GM23338 (cell line): ENCODE measurements at regions not wholly inside any gene's neighbourhood (a gene's known extent, or its start where the extent isn't known, plus 50 kb on each side); places are given as distances from the start of the nearest gene placed in this dataset.

Experiments used
- ATAC-seq: fragments of 200-7000 bp; cut with Tn5 transposase; 3 replicates; pipeline ENCODE4 v1.9.1; 2020
- DNase-seq: peaks from one replicate; pipeline ENCODE4 v3.0.0-alpha.2; 2015; ENCODE audit warnings: low spot score
- H2AFZ ChIP-seq: fragments of 200-600 bp; sonication (generic); 2 replicates; pipeline ENCODE4 v1.8.0; 2016; ENCODE audit warnings: antibody characterized with exemption, mild to moderate bottlenecking, moderate library complexity
- H3F3A ChIP-seq: fragments of 200-600 bp; sonication (generic); replicated peaks from 2 replicates; pipeline ENCODE4 v1.8.0; 2017; ENCODE audit warnings: antibody characterized with exemption, mixed run types, low read depth
- H3K27ac ChIP-seq: fragments of 200-600 bp; sonication (generic); 2 replicates; pipeline ENCODE4 v1.6.1; 2016; ENCODE audit warnings: low read depth
- H3K27me3 ChIP-seq: fragments of 200-600 bp; sonication (generic); 2 replicates; pipeline ENCODE4 v1.8.0; 2016; ENCODE audit warnings: mild to moderate bottlenecking, mixed run types, moderate library complexity; ENCODE audit not compliant: insufficient read depth
- H3K36me3 ChIP-seq: fragments of 200-600 bp; sonication (generic); 2 replicates; pipeline ENCODE4 v1.8.0; 2016; ENCODE audit warnings: mild to moderate bottlenecking; ENCODE audit not compliant: insufficient read depth
- H3K4me1 ChIP-seq: fragments of 200-600 bp; sonication (generic); 2 replicates; pipeline ENCODE4 v1.8.0; 2016; ENCODE audit warnings: mild to moderate bottlenecking, moderate library complexity; ENCODE audit not compliant: insufficient read depth
- H3K4me2 ChIP-seq: fragments of 200-600 bp; sonication (generic); 2 replicates; pipeline ENCODE4 v1.7.1; 2017; ENCODE audit warnings: mixed run types
- H3K4me3 ChIP-seq: fragments of 200-600 bp; sonication (generic); 2 replicates; pipeline ENCODE4 v1.6.1; 2016; ENCODE audit warnings: mixed run types
- H3K79me2 ChIP-seq: fragments of 200-600 bp; sonication (generic); replicated peaks from 2 replicates; pipeline ENCODE4 v1.8.0; 2017; ENCODE audit warnings: mild to moderate bottlenecking; ENCODE audit not compliant: insufficient read depth
- H3K9me2 ChIP-seq: fragments of 200-600 bp; sonication (generic); 2 replicates; pipeline ENCODE4 v1.8.0; 2017; ENCODE audit not compliant: insufficient read depth
- H4K20me1 ChIP-seq: fragments of 200-600 bp; sonication (generic); replicated peaks from 2 replicates; pipeline ENCODE4 v1.8.0; 2017; ENCODE audit warnings: mild to moderate bottlenecking; ENCODE audit not compliant: insufficient read depth
- H3K27ac Mint-ChIP-seq: 2 replicates; pipeline ENCODE4 v1.8.0; 2020; ENCODE audit warnings: inconsistent platforms, mild to moderate bottlenecking, moderate library complexity, mixed read lengths
- H3K27me3 Mint-ChIP-seq: 3 replicates; pipeline ENCODE4 v1.8.0; 2022; ENCODE audit warnings: low read depth, mild to moderate bottlenecking, moderate library complexity, mixed read lengths, inconsistent platforms; ENCODE audit not compliant: insufficient read depth, poor library complexity
- H3K36me3 Mint-ChIP-seq: 3 replicates; pipeline ENCODE4 v1.8.0; 2021; ENCODE audit warnings: low read depth, mild to moderate bottlenecking, inconsistent platforms, moderate library complexity, mixed read lengths
- H3K4me1 Mint-ChIP-seq: 3 replicates; pipeline ENCODE4 v1.8.0; 2020; ENCODE audit warnings: mild to moderate bottlenecking, inconsistent platforms, mixed read lengths
- H3K4me3 Mint-ChIP-seq: 3 replicates; pipeline ENCODE4 v1.8.0; 2021; ENCODE audit warnings: moderate library complexity, mild to moderate bottlenecking, inconsistent platforms, mixed read lengths
- H3K9me3 Mint-ChIP-seq: 3 replicates; pipeline ENCODE4 v1.8.0; 2020; ENCODE audit warnings: moderate library complexity, mild to moderate bottlenecking, inconsistent platforms, mixed read lengths
- CREB1 ChIP-seq: fragments of 250-450 bp; sonication (Bioruptor Pico); IDR thresholded peaks from 2 replicates; pipeline ENCODE4 v1.5.0; 2020; ENCODE audit warnings: low read depth, mild to moderate bottlenecking, moderate library complexity
- CTCF ChIP-seq, 2 experiments: fragments of 200-600 bp in 1 of 2; sonication (generic) in 1 of 2; conservative IDR thresholded peaks; 2 replicates each; pipeline versions ENCODE4 v1.5.1 to v1.6.1; 2016 to 2017; ENCODE audit warnings: antibody characterized with exemption in 2 of 2, low read depth in 2 of 2, mild to moderate bottlenecking in 2 of 2, moderate library complexity in 1 of 2
- EZH2 ChIP-seq: fragments of 200-600 bp; sonication (generic); IDR thresholded peaks from one replicate; pipeline ENCODE4 v1.8.0; 2017; ENCODE audit warnings: antibody characterized with exemption, mild to moderate bottlenecking, low read depth; ENCODE audit not compliant: unreplicated experiment
- EZH2phosphoT487 ChIP-seq: fragments of 200-600 bp; sonication (generic); IDR thresholded peaks from one replicate; pipeline ENCODE4 v1.8.1; 2018; ENCODE audit warnings: antibody characterized with exemption; ENCODE audit not compliant: unreplicated experiment
- NANOG ChIP-seq: IDR thresholded peaks from 2 replicates; pipeline ENCODE4 v1.6.1; 2016; ENCODE audit warnings: antibody characterized with exemption, borderline replicate concordance
- POLR2AphosphoS5 ChIP-seq: IDR thresholded peaks from 2 replicates; pipeline ENCODE4 v1.6.1; 2016; ENCODE audit warnings: antibody characterized with exemption, low read depth
- ZNF114 ChIP-seq: fragments of 250-450 bp; sonication (Bioruptor Pico); IDR thresholded peaks from 2 replicates; pipeline ENCODE4 v1.5.0; 2020; ENCODE audit warnings: mild to moderate bottlenecking, moderate library complexity
- ZNF331 ChIP-seq: fragments of 250-450 bp; sonication (Bioruptor Pico); IDR thresholded peaks from 2 replicates; pipeline ENCODE4 v1.5.0; 2020; ENCODE audit warnings: low read depth, mild to moderate bottlenecking, moderate library complexity
- TF ChIP-seq, protein P1 (sequence below): IDR thresholded peaks from 2 replicates; pipeline ENCODE4 v1.6.1; 2016; ENCODE audit warnings: antibody characterized with exemption
- TF ChIP-seq, protein P2 (sequence below): IDR thresholded peaks from one replicate; pipeline ENCODE4 v1.6.1; 2018; ENCODE audit warnings: antibody characterized with exemption; ENCODE audit not compliant: unreplicated experiment

GRCh38 chr15:69751147-69751546 is 298.5 kb downstream of the RPLP1 start:
- Histone ChIP-seq H3K27ac (no peak overlapping the region), H3F3A (no peaks in the 10 kb centered on the region), H3K4me1 (peaks cover 12% of the 10 kb centered on the region), H2AFZ (no peak overlapping the region), H3K9me2 (no peaks in the 10 kb centered on the region), H3K4me2 (no peak overlapping the region), H4K20me1 (no peaks in the 10 kb centered on the region), H3K79me2 (no peaks in the 10 kb centered on the region), H3K36me3 (no peaks in the 10 kb centered on the region), H3K27me3 (no peaks in the 10 kb centered on the region), H3K4me3 (no peak overlapping the region)
- TF ChIP-seq CTCF (conservative IDR thresholded peaks at IDR 0.05; ENCODE audit: low read depth in 2 of 2): no peak
- no peak for TF ChIP-seq EZH2phosphoT487
- no peak for TF ChIP-seq CREB1 (CRISPR knock-in tag)
- TF ChIP-seq ZNF114 (CRISPR knock-in tag): no peak
- TF ChIP-seq, protein P1, sequence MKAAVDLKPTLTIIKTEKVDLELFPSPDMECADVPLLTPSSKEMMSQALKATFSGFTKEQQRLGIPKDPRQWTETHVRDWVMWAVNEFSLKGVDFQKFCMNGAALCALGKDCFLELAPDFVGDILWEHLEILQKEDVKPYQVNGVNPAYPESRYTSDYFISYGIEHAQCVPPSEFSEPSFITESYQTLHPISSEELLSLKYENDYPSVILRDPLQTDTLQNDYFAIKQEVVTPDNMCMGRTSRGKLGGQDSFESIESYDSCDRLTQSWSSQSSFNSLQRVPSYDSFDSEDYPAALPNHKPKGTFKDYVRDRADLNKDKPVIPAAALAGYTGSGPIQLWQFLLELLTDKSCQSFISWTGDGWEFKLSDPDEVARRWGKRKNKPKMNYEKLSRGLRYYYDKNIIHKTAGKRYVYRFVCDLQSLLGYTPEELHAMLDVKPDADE: no peak
- no peak for TF ChIP-seq NANOG
- TF ChIP-seq, protein P2, sequence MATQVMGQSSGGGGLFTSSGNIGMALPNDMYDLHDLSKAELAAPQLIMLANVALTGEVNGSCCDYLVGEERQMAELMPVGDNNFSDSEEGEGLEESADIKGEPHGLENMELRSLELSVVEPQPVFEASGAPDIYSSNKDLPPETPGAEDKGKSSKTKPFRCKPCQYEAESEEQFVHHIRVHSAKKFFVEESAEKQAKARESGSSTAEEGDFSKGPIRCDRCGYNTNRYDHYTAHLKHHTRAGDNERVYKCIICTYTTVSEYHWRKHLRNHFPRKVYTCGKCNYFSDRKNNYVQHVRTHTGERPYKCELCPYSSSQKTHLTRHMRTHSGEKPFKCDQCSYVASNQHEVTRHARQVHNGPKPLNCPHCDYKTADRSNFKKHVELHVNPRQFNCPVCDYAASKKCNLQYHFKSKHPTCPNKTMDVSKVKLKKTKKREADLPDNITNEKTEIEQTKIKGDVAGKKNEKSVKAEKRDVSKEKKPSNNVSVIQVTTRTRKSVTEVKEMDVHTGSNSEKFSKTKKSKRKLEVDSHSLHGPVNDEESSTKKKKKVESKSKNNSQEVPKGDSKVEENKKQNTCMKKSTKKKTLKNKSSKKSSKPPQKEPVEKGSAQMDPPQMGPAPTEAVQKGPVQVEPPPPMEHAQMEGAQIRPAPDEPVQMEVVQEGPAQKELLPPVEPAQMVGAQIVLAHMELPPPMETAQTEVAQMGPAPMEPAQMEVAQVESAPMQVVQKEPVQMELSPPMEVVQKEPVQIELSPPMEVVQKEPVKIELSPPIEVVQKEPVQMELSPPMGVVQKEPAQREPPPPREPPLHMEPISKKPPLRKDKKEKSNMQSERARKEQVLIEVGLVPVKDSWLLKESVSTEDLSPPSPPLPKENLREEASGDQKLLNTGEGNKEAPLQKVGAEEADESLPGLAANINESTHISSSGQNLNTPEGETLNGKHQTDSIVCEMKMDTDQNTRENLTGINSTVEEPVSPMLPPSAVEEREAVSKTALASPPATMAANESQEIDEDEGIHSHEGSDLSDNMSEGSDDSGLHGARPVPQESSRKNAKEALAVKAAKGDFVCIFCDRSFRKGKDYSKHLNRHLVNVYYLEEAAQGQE: no peak
- TF ChIP-seq ZNF331 (CRISPR knock-in tag): no peak
- no peak for TF ChIP-seq POLR2AphosphoS5
- DNase-seq (no peak), ATAC-seq (no peak)
- Mint-ChIP-seq H3K36me3 (no peaks in the 10 kb centered on the region; the same call in 2 of the 3 replicates), H3K4me3 (no peak overlapping the region), H3K27ac (no peak overlapping the region), H3K4me1 (peaks cover 19% of the 10 kb centered on the region), H3K9me3 (peaks cover 4% of the 10 kb centered on the region; the same call in 2 of the 3 replicates), H3K27me3 (no peaks in the 10 kb centered on the region)

- DNase-seq: no peak
- Histone ChIP-seq H3K4me3 (no peak overlapping the region), H3K27me3 (no peaks in the 10 kb centered on the region), H4K20me1 (no peaks in the 10 kb centered on the region), H3K27ac (no peak overlapping the region), H2AFZ (no peak overlapping the region), H3K36me3 (no peaks in the 10 kb centered on the region), H3K9me2 (no peaks in the 10 kb centered on the region), H3K4me1 (peaks cover 12% of the 10 kb centered on the region), H3K4me2 (no peak overlapping the region), H3K79me2 (no peaks in the 10 kb centered on the region), H3F3A (no peaks in the 10 kb centered on the region)
- Mint-ChIP-seq H3K27ac (no peak overlapping the region), H3K9me3 (peaks cover 4% of the 10 kb centered on the region; the same call in 2 of the 3 replicates), H3K27me3 (no peaks in the 10 kb centered on the region), H3K4me1 (peaks cover 19% of the 10 kb centered on the region), H3K36me3 (no peaks in the 10 kb centered on the region; the same call in 2 of the 3 replicates), H3K4me3 (no peak overlapping the region)
- no peak for ATAC-seq
- TF ChIP-seq, protein P2: no peak
- TF ChIP-seq CREB1 (CRISPR knock-in tag) (no peak), EZH2 (no peak), POLR2AphosphoS5 (no peak)
These were observed 298.9 kb downstream of the RPLP1 start for GRCh38 chr15:69751566-69751965.
